ENCODE measurements at regions not wholly inside any gene's neighbourhood (a gene's known extent, or its start where the extent isn't known, plus 50 kb on each side); places are given as distances from the start of the nearest gene placed in this dataset.

- TF ChIP-seq EP300 (IDR thresholded peaks at IDR 0.05): no peak
- TF ChIP-seq, protein P1, sequence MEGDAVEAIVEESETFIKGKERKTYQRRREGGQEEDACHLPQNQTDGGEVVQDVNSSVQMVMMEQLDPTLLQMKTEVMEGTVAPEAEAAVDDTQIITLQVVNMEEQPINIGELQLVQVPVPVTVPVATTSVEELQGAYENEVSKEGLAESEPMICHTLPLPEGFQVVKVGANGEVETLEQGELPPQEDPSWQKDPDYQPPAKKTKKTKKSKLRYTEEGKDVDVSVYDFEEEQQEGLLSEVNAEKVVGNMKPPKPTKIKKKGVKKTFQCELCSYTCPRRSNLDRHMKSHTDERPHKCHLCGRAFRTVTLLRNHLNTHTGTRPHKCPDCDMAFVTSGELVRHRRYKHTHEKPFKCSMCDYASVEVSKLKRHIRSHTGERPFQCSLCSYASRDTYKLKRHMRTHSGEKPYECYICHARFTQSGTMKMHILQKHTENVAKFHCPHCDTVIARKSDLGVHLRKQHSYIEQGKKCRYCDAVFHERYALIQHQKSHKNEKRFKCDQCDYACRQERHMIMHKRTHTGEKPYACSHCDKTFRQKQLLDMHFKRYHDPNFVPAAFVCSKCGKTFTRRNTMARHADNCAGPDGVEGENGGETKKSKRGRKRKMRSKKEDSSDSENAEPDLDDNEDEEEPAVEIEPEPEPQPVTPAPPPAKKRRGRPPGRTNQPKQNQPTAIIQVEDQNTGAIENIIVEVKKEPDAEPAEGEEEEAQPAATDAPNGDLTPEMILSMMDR (IDR thresholded peaks at IDR 0.05): no peak
- TF ChIP-seq POLR2A (IDR thresholded peaks at IDR 0.05): no peak
- no peak for TF ChIP-seq POLR2AphosphoS5 (IDR thresholded peaks at IDR 0.05)
Observed at GRCh38 chr4:155559915-155560314, 106.7 kb upstream of the GUCY1A1 start.
